HepG2 (cell line): ENCODE measurements at regions not wholly inside any gene's neighbourhood (a gene's known extent, or its start where the extent isn't known, plus 50 kb on each side); places are given as distances from the start of the nearest gene placed in this dataset.

Experiments used
- ATAC-seq: fragments of 200-7000 bp; cut with Tn5 transposase; 3 replicates; pipeline ENCODE4 v1.9.1; 2020; ENCODE audit warnings: mild to moderate bottlenecking, moderate library complexity
- BruUV-seq: library from RNA; stranded (reverse); fragments of 400-500 nt; replicated peaks from 2 replicates; lab custom pipeline; 2021; lab: Mats Ljungman, UMichigan
- CTCF ChIA-PET: fragments of 300-600 bp; formaldehyde crosslinking; extraction: SDS; loops from one replicate; lab custom pipeline; 2021; ENCODE audit warnings: low total read pairs, inconsistent platforms, low intra/inter-chr PET ratio; lab: Yijun Ruan, JAX
- POLR2A ChIA-PET: fragments of 350-600 bp; sonication (Branson Sonifier 250); formaldehyde crosslinking; loops from one replicate; lab custom pipeline; 2020; ENCODE audit warnings: antibody characterized with exemption, inconsistent platforms; lab: Yijun Ruan, JAX
- DNase-seq: peaks from one replicate; pipeline ENCODE4 v3.0.0-alpha.2; 2015; ENCODE audit warnings: low spot score
- FAIRE-seq: peaks from 3 replicates; lab custom pipeline; 2011; peaks lifted over from hg19 to GRCh38; lab: Jason Lieb, UNC
- H2AFZ ChIP-seq: one replicate; pipeline ENCODE4 v1.6.1; 2011; ENCODE audit warnings: low read length, inconsistent platforms
- H3K27ac ChIP-seq: fragments of 300-600 bp; 3 replicates; pipeline ENCODE4 v1.8.0; 2011; ENCODE audit warnings: mixed run types, mild to moderate bottlenecking, mixed read lengths, low read length, inconsistent platforms; ENCODE audit not compliant: insufficient read depth; ENCODE audit errors: extremely low read length
- H3K27me3 ChIP-seq, 2 experiments: fragments of 200-600 bp in 1 of 2; 2 replicates in 1 of 2; 3 replicates in 1 of 2; pipeline versions ENCODE4 v1.6.0 to v1.8.0; 2011; ENCODE audit warnings: low read length in 2 of 2, mild to moderate bottlenecking in 2 of 2, moderate library complexity in 2 of 2, inconsistent platforms in 1 of 2; ENCODE audit not compliant: insufficient read depth in 2 of 2, control insufficient read depth in 1 of 2
- H3K36me3 ChIP-seq, 2 experiments: fragments of 200-600 bp in 1 of 2; replicated peaks in 1 of 2; 2 replicates in 1 of 2; 3 replicates in 1 of 2; pipeline versions ENCODE4 v1.5.1 to v1.8.0; 2011; ENCODE audit warnings: low read length in 2 of 2, inconsistent platforms in 1 of 2; ENCODE audit not compliant: insufficient read depth in 2 of 2, control insufficient read depth in 1 of 2
- H3K4me1 ChIP-seq: 2 replicates; pipeline ENCODE4 v1.5.1; 2012; ENCODE audit warnings: low read length, inconsistent platforms; ENCODE audit not compliant: insufficient read depth
- H3K4me2 ChIP-seq: 2 replicates; pipeline ENCODE4 v1.6.0; 2011; ENCODE audit warnings: low read depth, low read length, inconsistent platforms
- H3K4me3 ChIP-seq, 3 experiments: fragments of 200-600 bp in 1 of 3; sonication (generic), shearing (Covaris generic) in 1 of 3; replicated peaks in 1 of 3; 2 replicates each; pipeline ENCODE4 v1.5.1; 2011 to 2016; ENCODE audit warnings: low read length in 3 of 3, inconsistent platforms in 2 of 3, low read depth in 2 of 3, mild to moderate bottlenecking in 2 of 3, control low read depth in 1 of 3, mixed read lengths in 1 of 3; ENCODE audit not compliant: insufficient read depth in 1 of 3
- H3K79me2 ChIP-seq: one replicate; pipeline ENCODE4 v1.6.1; 2011; ENCODE audit warnings: low read length, inconsistent platforms; ENCODE audit not compliant: insufficient read depth
- H3K9ac ChIP-seq: 2 replicates; pipeline ENCODE4 v1.6.0; 2011; ENCODE audit warnings: mild to moderate bottlenecking, low read depth, low read length, inconsistent platforms; ENCODE audit not compliant: insufficient read depth
- H3K9me3 ChIP-seq: 2 replicates; pipeline ENCODE4 v1.5.1; 2012; ENCODE audit warnings: mild to moderate bottlenecking, low read length
- H4K20me1 ChIP-seq: 2 replicates; pipeline ENCODE4 v1.6.0; 2011; ENCODE audit warnings: inconsistent platforms, mild to moderate bottlenecking, low read length, moderate library complexity; ENCODE audit not compliant: insufficient read depth
- BORCS8-MEF2B ChIP-seq: sonication (generic); formaldehyde crosslinking; IDR thresholded peaks from 2 replicates; pipeline ENCODE4 v1.8.0; 2022; ENCODE audit warnings: mild to moderate bottlenecking, missing genetic modification reagents
- DZIP1 ChIP-seq: sonication (generic); formaldehyde crosslinking; IDR thresholded peaks from 2 replicates; pipeline ENCODE4 v1.5.0; 2020; ENCODE audit warnings: mild to moderate bottlenecking, missing genetic modification reagents
- EHMT2 ChIP-seq: fragments of 200-600 bp; sonication (generic); IDR thresholded peaks from 2 replicates; pipeline ENCODE4 v1.7.0; 2017; ENCODE audit warnings: antibody characterized with exemption, low read depth, low read length, borderline replicate concordance
- NFKBIZ ChIP-seq: IDR thresholded peaks from 2 replicates; pipeline ENCODE4 v1.6.1; 2018; ENCODE audit warnings: missing genetic modification reagents, missing compliant biosample characterization
- RXRA ChIP-seq: sonication (generic); formaldehyde crosslinking; IDR thresholded peaks from 2 replicates; pipeline ENCODE4 v1.5.1; 2020; ENCODE audit warnings: missing genetic modification reagents
- TFE3 ChIP-seq: IDR thresholded peaks from 2 replicates; pipeline ENCODE4 v1.6.1; 2016
- ZNF501 ChIP-seq: sonication (generic); formaldehyde crosslinking; IDR thresholded peaks from 2 replicates; pipeline ENCODE4 v1.5.1; 2020; ENCODE audit warnings: mild to moderate bottlenecking, moderate library complexity, missing genetic modification reagents
- WGBS: methylation state at CpG from one replicate; pipeline ENCODE4 v1.1.6; 2017; ENCODE audit warnings: low lambda C conversion rate; 5-methylcytosine and 5-hydroxymethylcytosine counted together
- in situ Hi-C: cut with HindIII; loops from 2 replicates; pipeline ENCODE4 v1.10.0; 2017; ENCODE audit warnings: low pct_unique_long_range_greater_than_20kb; ENCODE audit not compliant: extremely low pct_ligation_motif_present
- intact Hi-C: fragments of 100-400 bp; cut with micrococcal nuclease; formaldehyde crosslinking; loops from one replicate; pipeline ENCODE4 v1.10.0; 2022; ENCODE audit not compliant: unreplicated experiment

- H3K79me2 ChIP-seq: no peaks in the 10 kb centered on the region
- H4K20me1 ChIP-seq: no peaks in the 10 kb centered on the region
- no peaks in the 10 kb centered on the region for H3K9me3 ChIP-seq
- H3K36me3 ChIP-seq: no peaks in the 10 kb centered on the region
- H3K4me2 ChIP-seq: no peak overlapping the region
- FAIRE-seq (no peak), DNase-seq (no peak), ATAC-seq (no peak)
- BruUV-seq: no TSS peak
- POLR2A ChIA-PET: no interaction called here
- intact Hi-C loops (no loop called here), in situ Hi-C loops (no loop called here)
- H3K4me1 ChIP-seq: no peaks in the 10 kb centered on the region
- no peak overlapping the region for H3K9ac ChIP-seq
- H3K27ac ChIP-seq: no peak overlapping the region
- TF ChIP-seq TFE3 (CRISPR knock-in tag): no peak
- no peak for TF ChIP-seq EHMT2
- TF ChIP-seq NFKBIZ (CRISPR knock-in tag): no peak
- TF ChIP-seq ZNF501 (CRISPR knock-in tag): no peak
- no peak for TF ChIP-seq BORCS8-MEF2B (CRISPR knock-in tag)
- no peak for TF ChIP-seq DZIP1
- no peak for TF ChIP-seq RXRA (CRISPR knock-in tag)
- CTCF ChIA-PET: no interaction called here
- no peak overlapping the region for H3K4me3 ChIP-seq
- H2AFZ ChIP-seq: no peak overlapping the region
- WGBS: under 1% methylated on average over 4 of the region's 4 CpGs
- peaks cover 0 to 10% of the 10 kb centered on the region in 2 experiments; a peak in 2 of 5 replicates for H3K27me3 ChIP-seq
These were observed 393.5 kb upstream of the MON1B start for GRCh38 chr16:76797457-76797856.
